Adrenal gland (tissue), 5 donors: ENCODE measurements at regions not wholly inside any gene's neighbourhood (a gene's known extent, or its start where the extent isn't known, plus 50 kb on each side); places are given as distances from the start of the nearest gene placed in this dataset.

Source experiments
- POLR2A ChIP-seq, 2 donors: fragments of 450-650 bp; IDR thresholded peaks; one replicate each; pipeline ENCODE4 v1.6.1; 2017; ENCODE audit warnings: antibody characterized with exemption in 2 of 2, mild to moderate bottlenecking in 2 of 2, moderate library complexity in 1 of 2
- TF ChIP-seq, protein P1 (sequence below), 6 experiments: fragments of 450-650 bp in 4 of 6; fragments of 200-600 bp in 2 of 6; sonication (generic) in 1 of 6; IDR thresholded peaks; 1 replicate in 5 of 6; 2 replicates in 1 of 6; pipeline versions ENCODE4 v1.5.1 to v1.8.0; 2016 to 2021; ENCODE audit warnings: antibody characterized with exemption in 6 of 6, mild to moderate bottlenecking in 2 of 6, moderate library complexity in 1 of 6
- donor health status: DM: no; HTN: no; CAD: no.

DNA sequence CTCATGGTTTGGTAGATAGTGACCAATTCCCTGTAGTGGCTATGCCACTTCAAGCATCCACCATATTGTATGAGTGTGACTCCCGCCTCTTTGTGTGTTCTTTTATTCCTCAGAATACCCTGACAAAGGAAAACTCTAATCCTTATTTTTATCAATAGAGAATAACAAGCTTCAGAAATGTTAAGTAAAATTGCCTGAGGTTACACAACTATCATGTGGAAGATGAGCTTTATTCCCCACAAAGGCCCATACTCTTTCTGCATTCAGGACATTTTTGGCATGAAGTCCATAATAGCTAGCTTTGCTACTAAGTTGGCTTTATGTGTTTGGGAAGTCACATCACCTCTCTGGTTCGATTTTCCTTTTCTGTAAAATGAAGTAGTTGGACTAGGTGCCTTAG lies 276.8 kb downstream of the PIK3C3 start:
- TF ChIP-seq, protein P1, sequence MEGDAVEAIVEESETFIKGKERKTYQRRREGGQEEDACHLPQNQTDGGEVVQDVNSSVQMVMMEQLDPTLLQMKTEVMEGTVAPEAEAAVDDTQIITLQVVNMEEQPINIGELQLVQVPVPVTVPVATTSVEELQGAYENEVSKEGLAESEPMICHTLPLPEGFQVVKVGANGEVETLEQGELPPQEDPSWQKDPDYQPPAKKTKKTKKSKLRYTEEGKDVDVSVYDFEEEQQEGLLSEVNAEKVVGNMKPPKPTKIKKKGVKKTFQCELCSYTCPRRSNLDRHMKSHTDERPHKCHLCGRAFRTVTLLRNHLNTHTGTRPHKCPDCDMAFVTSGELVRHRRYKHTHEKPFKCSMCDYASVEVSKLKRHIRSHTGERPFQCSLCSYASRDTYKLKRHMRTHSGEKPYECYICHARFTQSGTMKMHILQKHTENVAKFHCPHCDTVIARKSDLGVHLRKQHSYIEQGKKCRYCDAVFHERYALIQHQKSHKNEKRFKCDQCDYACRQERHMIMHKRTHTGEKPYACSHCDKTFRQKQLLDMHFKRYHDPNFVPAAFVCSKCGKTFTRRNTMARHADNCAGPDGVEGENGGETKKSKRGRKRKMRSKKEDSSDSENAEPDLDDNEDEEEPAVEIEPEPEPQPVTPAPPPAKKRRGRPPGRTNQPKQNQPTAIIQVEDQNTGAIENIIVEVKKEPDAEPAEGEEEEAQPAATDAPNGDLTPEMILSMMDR (IDR thresholded peaks at IDR 0.05), result no peak
- TF ChIP-seq POLR2A (IDR thresholded peaks at IDR 0.05), result no peak
